GM21390 (cell line): ENCODE measurements at regions not wholly inside any gene's neighbourhood (a gene's known extent, or its start where the extent isn't known, plus 50 kb on each side); places are given as distances from the start of the nearest gene placed in this dataset.
"Not testable (repeated sequence)": the region's sequence is repeated elsewhere in the genome, so short reads cannot be mapped to it uniquely, and the experiment has no call there.

Experiments
- ATAC-seq: cut with Tn5 transposase; IDR thresholded peaks from one replicate; pipeline ENCODE4 v1.9.1; 2021; ENCODE audit not compliant: unreplicated experiment

GRCh38 chr18:30469091-30469490, 573.5 kb downstream of the DSC3 start:
- no peak for ATAC-seq

GRCh38 chr18:30465096-30465495, 577.4 kb downstream of the DSC3 start:
- ATAC-seq = no peak

GRCh38 chr18:30457156-30457555, 585.4 kb downstream of the DSC3 start:
- ATAC-seq = no peak

DNA sequence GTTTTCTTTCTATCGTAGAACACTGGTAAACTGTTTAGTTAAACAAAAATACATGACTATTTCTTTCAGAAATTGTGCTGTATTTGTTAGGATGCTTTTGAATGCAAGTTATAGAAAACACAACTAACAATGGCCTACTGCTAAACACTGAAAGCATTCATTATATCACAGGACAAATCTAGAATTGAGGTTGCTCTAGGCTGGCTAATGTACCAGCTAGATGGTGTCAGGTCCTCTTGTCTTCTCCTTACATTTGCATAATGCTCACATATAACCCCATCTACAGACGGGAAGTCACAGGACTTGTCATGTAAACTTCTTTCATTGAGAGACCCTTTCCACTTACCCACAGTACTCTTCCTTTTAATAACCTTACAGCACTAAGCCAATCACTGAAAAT, 586.8 kb downstream of the DSC3 start:
- ATAC-seq = no peak

GRCh38 chr18:30454920-30455319, 587.6 kb downstream of the DSC3 start:
- ATAC-seq = no peak

GRCh38 chr18:30451981-30452380, 590.6 kb downstream of the DSC3 start:
- no peak for ATAC-seq

GRCh38 chr18:30450927-30451326, 591.6 kb downstream of the DSC3 start:
- ATAC-seq = no peak

DNA sequence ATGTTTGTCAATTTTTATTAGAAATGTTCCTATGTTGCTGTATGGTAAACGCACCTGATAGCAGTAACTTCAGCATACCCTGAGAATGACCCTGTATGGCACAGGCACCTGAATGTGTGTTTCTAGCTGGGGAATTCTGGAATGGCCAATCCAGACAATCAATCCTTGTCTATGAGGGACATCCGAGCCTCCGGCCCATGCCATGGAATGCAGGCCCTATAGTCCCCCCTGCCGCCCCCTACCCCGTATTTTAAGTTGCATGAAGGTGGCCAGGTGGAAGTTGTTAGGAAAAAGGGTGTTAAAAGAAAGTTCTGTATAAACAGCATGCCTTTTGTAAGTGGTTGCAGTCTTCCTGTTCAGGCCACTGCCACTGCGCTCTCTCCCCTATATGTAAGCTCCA, 595.9 kb downstream of the DSC3 start:
- ATAC-seq = no peak

DNA sequence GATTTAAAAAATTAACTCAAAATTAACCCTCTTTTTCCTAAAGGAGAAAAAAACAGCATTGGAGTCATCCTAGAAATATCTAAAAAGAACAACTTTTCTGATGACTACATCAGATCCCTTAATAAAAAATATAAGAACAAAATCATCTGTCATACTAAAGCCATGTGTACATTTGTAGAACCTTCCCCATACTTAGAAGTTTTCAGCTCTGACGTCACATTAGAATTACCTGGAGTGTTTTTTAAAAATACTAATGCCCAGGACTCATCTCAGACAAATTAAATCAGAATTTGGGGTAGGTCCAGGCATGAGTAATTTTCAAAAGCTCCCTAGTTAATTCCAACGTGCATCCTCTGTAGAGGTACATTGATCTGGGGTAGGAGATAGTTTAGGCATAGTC, 598.0 kb downstream of the DSC3 start:
- ATAC-seq = no peak

GRCh38 chr18:30440351-30440750, 602.2 kb downstream of the DSC3 start:
- ATAC-seq = no peak

DNA sequence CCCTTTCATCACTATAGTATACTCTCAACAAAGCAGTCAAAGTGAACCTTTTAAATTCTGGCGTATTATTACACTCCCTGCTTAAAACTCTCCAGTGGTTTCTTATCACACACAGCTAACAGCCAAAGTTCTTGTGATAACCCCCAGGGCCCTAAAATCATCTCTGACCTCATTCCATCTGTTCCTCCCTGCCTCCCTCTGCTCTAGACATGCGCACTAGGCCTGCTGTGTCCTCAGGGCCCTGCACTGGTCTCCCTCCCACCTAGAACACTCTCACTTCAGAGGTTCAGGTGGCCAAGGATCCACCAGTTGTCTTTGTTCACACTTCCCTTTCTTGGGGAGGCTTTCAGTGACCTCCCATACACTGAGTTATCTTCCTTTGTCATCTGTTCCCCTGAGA, 603.4 kb downstream of the DSC3 start:
- ATAC-seq = no peak

- ATAC-seq = no peak
These were observed 610.2 kb downstream of the DSC3 start for GRCh38 chr18:30432349-30432748.

DNA sequence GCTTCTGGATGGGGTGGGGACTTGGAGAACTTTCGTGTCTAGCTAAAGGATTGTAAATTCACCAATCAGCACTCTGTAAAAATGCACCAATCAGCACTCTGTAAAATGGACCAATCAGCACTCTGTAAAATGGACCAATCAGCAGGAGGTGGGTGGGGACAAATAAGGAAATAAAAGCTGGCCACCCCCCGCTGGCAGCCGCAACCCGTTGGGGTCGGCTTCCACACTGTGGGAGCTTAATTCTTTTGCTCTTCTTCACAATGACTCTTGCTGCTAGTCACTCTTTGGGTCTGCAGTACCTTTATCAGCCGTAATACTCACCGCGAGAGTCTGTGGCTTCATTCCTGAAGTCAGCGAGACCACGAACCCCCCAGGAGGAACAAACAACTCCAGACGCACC, 623.1 kb downstream of the DSC3 start:
- not testable (repeated sequence) for ATAC-seq

GRCh38 chr18:30415903-30416302, 626.6 kb downstream of the DSC3 start:
- ATAC-seq = no peak

DNA sequence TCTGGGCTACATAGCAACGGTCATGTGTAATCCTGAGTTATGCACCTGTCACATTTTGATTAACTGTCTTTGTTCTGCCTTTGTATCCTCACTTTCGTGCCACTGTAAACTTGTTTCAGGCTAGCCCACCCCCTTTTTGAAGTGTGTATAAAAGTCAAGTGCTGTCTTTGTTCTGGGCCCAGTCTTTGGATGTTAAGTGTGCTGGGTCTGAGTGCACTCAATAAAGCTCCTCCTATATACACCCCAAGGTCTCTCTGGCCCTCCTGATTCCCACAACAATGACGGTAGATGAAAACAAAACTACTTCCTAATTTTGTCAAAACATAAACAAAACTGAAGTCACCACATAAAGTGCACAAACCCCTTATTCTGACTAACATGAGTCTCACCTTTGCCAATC, 633.4 kb downstream of the DSC3 start:
- no peak for ATAC-seq

GRCh38 chr18:30406728-30407127, 635.8 kb downstream of the DSC3 start:
- no peak for ATAC-seq

GRCh38 chr18:30405038-30405437, 637.5 kb downstream of the DSC3 start:
- no peak for ATAC-seq

- no peak for ATAC-seq
These were observed 638.1 kb downstream of the DSC3 start for GRCh38 chr18:30404422-30404821.

GRCh38 chr18:30403278-30403677, 639.3 kb downstream of the DSC3 start:
- no peak for ATAC-seq

DNA sequence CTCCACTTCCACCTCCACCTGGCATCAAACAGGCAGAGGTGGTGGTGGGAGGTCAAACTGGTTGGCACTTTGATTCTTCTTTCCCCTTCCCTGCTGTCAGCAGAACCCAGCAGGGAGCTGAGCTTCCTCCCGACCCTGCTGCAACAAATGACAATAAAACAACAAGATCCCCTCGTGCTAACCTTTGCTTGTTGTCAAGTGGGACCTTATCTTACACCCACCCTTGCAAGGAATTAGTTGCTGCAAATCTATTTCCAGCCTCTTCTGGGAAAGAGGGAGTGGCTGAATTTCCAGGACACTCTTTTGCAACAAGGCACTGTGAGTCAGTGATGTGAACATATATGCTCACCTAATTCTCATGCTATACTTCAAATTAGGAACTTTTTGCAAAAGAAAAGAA, 655.1 kb downstream of the DSC3 start:
- ATAC-seq = no peak

DNA sequence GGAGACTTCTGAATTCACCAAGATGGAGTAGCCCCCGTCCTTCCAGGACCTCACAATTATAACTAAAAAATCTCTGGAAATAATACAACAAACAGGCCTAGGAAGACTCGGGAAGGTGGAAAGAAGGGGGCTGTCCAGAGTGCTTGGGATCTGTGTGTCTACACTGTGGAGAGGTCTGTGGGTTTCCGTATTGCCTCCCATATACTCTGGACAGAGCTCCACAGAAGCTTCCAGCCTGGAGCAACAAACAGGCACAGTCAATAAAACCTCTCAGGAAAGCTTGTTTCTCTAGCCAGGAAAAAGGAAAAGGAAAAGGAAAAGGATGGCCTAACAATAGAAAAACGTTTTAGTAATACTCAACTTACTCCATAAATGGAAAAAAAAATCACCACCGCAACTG, 655.9 kb downstream of the DSC3 start:
- no peak for ATAC-seq

GRCh38 chr18:30385684-30386083, 656.9 kb downstream of the DSC3 start:
- no peak for ATAC-seq

- no peak for ATAC-seq
These were observed 660.7 kb downstream of the DSC3 start for GRCh38 chr18:30381826-30382225.

- no peak for ATAC-seq
These were observed 664.4 kb downstream of the DSC3 start for GRCh38 chr18:30378097-30378496.
